Body of pancreas (tissue), 4 donors: ENCODE measurements at regions not wholly inside any gene's neighbourhood (a gene's known extent, or its start where the extent isn't known, plus 50 kb on each side); places are given as distances from the start of the nearest gene placed in this dataset.

ENCODE experiments used
- POLR2A ChIP-seq, 3 donors: fragments of 450-650 bp; IDR thresholded peaks; one replicate each; pipeline ENCODE4 v1.6.1; 2016; ENCODE audit warnings: antibody characterized with exemption in 3 of 3, mild to moderate bottlenecking in 2 of 3
- TF ChIP-seq, protein P1 (sequence below), 7 experiments: fragments of 450-650 bp in 4 of 7; fragments of 200-600 bp in 3 of 7; sonication (generic) in 3 of 7; IDR thresholded peaks; one replicate each; pipeline ENCODE4 v1.5.1; 2016 to 2019; ENCODE audit warnings: antibody characterized with exemption in 7 of 7

DNA sequence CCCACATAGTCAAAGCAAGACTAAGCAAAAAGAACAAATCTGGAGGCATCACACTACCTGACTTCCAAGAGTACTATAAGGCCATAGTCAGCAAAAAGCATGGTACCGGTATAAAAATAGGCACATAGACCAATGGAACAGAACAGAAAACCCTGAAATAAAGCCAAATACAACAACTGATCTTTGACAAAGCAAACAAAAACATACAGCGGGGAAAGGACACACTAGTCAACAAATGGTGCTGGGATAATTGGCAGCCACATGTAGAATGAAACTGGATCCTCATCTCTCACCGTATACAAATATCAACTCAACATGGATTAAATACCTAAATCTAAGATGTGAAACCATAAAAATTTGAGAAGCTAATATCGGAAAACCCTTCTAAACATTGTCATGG lies 819.3 kb upstream of the FRG1 start:
- TF ChIP-seq, protein P1, sequence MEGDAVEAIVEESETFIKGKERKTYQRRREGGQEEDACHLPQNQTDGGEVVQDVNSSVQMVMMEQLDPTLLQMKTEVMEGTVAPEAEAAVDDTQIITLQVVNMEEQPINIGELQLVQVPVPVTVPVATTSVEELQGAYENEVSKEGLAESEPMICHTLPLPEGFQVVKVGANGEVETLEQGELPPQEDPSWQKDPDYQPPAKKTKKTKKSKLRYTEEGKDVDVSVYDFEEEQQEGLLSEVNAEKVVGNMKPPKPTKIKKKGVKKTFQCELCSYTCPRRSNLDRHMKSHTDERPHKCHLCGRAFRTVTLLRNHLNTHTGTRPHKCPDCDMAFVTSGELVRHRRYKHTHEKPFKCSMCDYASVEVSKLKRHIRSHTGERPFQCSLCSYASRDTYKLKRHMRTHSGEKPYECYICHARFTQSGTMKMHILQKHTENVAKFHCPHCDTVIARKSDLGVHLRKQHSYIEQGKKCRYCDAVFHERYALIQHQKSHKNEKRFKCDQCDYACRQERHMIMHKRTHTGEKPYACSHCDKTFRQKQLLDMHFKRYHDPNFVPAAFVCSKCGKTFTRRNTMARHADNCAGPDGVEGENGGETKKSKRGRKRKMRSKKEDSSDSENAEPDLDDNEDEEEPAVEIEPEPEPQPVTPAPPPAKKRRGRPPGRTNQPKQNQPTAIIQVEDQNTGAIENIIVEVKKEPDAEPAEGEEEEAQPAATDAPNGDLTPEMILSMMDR (IDR thresholded peaks at IDR 0.05) = no peak
- TF ChIP-seq POLR2A (IDR thresholded peaks at IDR 0.05) = no peak
